ENCODE measurements at regions not wholly inside any gene's neighbourhood (a gene's known extent, or its start where the extent isn't known, plus 50 kb on each side); places are given as distances from the start of the nearest gene placed in this dataset.

DNA sequence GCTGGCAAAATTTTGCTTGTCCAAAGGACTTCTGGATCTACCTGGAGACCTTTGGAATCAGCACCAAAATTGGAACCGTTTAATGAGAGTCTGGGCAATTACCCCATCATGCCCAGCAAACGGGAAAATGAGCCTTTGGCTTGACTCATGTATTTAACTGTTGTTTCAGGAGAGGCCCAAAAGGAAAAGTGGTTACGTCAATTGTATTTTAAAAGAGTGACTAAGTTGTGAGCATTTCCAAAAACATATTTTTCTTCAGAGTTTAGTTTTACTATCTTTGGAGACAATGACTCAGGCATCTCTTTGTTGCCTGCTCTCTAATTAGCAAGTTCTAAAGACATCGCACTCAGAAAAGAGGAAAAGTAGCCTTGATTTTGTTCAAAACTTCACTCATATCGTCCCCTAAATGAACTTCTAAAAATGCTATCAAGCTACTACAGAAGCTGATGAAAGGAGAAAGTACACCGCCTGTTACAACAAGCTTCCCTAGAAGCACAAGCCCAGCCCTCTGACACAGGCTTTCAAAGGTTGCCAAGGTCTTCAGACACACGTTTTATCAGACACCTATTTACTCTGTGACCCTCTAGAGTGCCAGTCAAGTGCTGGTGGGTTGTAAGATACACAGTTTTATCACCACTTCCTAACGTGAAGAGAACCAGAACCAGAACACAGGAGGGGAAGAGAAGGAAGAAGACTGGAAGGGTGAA lies 146.2 kb downstream of the TBX18 start (continued):
- TF ChIP-seq ZNF266 (tag by site-specific recombination; IDR thresholded peaks at IDR 0.05; ENCODE audit: low read depth) (no peak), ZNF292 (tag by site-specific recombination; IDR thresholded peaks at IDR 0.05; ENCODE audit: borderline replicate concordance, low read depth) (no peak), KLF8 (tag by site-specific recombination; IDR thresholded peaks at IDR 0.05) (no peak), ZNF133 (tag by site-specific recombination; IDR thresholded peaks at IDR 0.05) (no peak), ZNF48 (tag by site-specific recombination; IDR thresholded peaks at IDR 0.05) (no peak), BCL11B (tag by site-specific recombination; IDR thresholded peaks at IDR 0.05; ENCODE audit: low read depth) (no peak), OVOL3 (tag by site-specific recombination; IDR thresholded peaks at IDR 0.05) (no peak), WT1 (tag by site-specific recombination; IDR thresholded peaks at IDR 0.05) (no peak), ZNF184 (tag by site-specific recombination; IDR thresholded peaks at IDR 0.05) (0 out of 2 replicates have a peak, but pooled peaks have one; percentile 68), TRIM28 (IDR thresholded peaks at IDR 0.05; ENCODE audit: borderline replicate concordance, low read length) (no peak; the same call in 1 of the 2 replicates), ZNF777 (tag by site-specific recombination; IDR thresholded peaks at IDR 0.05; ENCODE audit: borderline replicate concordance) (no peak), ZBTB48 (tag by site-specific recombination; IDR thresholded peaks at IDR 0.05) (no peak), GLIS2 (tag by site-specific recombination; IDR thresholded peaks at IDR 0.05) (no peak), ZNF530 (tag by site-specific recombination; IDR thresholded peaks at IDR 0.05; ENCODE audit: low read depth) (no peak), ZNF600 (tag by site-specific recombination; IDR thresholded peaks at IDR 0.05) (no peak), ZNF335 (tag by site-specific recombination; conservative IDR thresholded peaks at IDR 0.05) (peak; percentile 23)
- TF ChIP-seq, protein P1, sequence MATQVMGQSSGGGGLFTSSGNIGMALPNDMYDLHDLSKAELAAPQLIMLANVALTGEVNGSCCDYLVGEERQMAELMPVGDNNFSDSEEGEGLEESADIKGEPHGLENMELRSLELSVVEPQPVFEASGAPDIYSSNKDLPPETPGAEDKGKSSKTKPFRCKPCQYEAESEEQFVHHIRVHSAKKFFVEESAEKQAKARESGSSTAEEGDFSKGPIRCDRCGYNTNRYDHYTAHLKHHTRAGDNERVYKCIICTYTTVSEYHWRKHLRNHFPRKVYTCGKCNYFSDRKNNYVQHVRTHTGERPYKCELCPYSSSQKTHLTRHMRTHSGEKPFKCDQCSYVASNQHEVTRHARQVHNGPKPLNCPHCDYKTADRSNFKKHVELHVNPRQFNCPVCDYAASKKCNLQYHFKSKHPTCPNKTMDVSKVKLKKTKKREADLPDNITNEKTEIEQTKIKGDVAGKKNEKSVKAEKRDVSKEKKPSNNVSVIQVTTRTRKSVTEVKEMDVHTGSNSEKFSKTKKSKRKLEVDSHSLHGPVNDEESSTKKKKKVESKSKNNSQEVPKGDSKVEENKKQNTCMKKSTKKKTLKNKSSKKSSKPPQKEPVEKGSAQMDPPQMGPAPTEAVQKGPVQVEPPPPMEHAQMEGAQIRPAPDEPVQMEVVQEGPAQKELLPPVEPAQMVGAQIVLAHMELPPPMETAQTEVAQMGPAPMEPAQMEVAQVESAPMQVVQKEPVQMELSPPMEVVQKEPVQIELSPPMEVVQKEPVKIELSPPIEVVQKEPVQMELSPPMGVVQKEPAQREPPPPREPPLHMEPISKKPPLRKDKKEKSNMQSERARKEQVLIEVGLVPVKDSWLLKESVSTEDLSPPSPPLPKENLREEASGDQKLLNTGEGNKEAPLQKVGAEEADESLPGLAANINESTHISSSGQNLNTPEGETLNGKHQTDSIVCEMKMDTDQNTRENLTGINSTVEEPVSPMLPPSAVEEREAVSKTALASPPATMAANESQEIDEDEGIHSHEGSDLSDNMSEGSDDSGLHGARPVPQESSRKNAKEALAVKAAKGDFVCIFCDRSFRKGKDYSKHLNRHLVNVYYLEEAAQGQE (tag by site-specific recombination; IDR thresholded peaks at IDR 0.05) = no peak
- TF ChIP-seq, protein P2, sequence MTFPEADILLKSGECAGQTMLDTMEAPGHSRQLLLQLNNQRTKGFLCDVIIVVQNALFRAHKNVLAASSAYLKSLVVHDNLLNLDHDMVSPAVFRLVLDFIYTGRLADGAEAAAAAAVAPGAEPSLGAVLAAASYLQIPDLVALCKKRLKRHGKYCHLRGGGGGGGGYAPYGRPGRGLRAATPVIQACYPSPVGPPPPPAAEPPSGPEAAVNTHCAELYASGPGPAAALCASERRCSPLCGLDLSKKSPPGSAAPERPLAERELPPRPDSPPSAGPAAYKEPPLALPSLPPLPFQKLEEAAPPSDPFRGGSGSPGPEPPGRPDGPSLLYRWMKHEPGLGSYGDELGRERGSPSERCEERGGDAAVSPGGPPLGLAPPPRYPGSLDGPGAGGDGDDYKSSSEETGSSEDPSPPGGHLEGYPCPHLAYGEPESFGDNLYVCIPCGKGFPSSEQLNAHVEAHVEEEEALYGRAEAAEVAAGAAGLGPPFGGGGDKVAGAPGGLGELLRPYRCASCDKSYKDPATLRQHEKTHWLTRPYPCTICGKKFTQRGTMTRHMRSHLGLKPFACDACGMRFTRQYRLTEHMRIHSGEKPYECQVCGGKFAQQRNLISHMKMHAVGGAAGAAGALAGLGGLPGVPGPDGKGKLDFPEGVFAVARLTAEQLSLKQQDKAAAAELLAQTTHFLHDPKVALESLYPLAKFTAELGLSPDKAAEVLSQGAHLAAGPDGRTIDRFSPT (tag by site-specific recombination; IDR thresholded peaks at IDR 0.05) = peak; percentile 58; the same call in 1 of the 2 replicates
- TF ChIP-seq, protein P3, sequence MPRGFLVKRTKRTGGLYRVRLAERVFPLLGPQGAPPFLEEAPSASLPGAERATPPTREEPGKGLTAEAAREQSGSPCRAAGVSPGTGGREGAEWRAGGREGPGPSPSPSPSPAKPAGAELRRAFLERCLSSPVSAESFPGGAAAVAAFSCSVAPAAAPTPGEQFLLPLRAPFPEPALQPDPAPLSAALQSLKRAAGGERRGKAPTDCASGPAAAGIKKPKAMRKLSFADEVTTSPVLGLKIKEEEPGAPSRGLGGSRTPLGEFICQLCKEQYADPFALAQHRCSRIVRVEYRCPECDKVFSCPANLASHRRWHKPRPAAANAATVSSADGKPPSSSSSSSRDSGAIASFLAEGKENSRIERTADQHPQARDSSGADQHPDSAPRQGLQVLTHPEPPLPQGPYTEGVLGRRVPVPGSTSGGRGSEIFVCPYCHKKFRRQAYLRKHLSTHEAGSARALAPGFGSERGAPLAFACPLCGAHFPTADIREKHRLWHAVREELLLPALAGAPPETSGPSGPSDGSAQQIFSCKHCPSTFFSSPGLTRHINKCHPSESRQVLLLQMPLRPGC (tag by site-specific recombination; IDR thresholded peaks at IDR 0.05) = peak; percentile 42; the same call in 1 of the 2 replicates
- TF ChIP-seq, protein P4, sequence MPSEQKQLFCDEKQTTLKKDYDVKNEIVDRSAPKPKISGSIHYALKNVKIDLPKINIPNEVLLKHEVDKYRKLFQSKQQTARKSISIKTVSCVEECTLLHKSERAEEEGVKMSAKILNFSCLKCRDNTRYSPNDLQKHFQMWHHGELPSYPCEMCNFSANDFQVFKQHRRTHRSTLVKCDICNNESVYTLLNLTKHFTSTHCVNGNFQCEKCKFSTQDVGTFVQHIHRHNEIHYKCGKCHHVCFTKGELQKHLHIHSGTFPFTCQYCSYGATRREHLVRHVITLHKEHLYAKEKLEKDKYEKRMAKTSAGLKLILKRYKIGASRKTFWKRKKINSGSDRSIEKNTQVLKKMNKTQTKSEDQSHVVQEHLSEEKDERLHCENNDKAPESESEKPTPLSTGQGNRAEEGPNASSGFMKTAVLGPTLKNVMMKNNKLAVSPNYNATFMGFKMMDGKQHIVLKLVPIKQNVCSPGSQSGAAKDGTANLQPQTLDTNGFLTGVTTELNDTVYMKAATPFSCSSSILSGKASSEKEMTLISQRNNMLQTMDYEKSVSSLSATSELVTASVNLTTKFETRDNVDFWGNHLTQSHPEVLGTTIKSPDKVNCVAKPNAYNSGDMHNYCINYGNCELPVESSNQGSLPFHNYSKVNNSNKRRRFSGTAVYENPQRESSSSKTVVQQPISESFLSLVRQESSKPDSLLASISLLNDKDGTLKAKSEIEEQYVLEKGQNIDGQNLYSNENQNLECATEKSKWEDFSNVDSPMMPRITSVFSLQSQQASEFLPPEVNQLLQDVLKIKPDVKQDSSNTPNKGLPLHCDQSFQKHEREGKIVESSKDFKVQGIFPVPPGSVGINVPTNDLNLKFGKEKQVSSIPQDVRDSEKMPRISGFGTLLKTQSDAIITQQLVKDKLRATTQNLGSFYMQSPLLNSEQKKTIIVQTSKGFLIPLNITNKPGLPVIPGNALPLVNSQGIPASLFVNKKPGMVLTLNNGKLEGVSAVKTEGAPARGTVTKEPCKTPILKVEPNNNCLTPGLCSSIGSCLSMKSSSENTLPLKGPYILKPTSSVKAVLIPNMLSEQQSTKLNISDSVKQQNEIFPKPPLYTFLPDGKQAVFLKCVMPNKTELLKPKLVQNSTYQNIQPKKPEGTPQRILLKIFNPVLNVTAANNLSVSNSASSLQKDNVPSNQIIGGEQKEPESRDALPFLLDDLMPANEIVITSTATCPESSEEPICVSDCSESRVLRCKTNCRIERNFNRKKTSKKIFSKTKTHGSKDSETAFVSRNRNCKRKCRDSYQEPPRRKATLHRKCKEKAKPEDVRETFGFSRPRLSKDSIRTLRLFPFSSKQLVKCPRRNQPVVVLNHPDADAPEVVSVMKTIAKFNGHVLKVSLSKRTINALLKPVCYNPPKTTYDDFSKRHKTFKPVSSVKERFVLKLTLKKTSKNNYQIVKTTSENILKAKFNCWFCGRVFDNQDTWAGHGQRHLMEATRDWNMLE (tag by site-specific recombination; conservative IDR thresholded peaks at IDR 0.05; ENCODE audit: low read depth) = no peak
- TF ChIP-seq, protein P5, sequence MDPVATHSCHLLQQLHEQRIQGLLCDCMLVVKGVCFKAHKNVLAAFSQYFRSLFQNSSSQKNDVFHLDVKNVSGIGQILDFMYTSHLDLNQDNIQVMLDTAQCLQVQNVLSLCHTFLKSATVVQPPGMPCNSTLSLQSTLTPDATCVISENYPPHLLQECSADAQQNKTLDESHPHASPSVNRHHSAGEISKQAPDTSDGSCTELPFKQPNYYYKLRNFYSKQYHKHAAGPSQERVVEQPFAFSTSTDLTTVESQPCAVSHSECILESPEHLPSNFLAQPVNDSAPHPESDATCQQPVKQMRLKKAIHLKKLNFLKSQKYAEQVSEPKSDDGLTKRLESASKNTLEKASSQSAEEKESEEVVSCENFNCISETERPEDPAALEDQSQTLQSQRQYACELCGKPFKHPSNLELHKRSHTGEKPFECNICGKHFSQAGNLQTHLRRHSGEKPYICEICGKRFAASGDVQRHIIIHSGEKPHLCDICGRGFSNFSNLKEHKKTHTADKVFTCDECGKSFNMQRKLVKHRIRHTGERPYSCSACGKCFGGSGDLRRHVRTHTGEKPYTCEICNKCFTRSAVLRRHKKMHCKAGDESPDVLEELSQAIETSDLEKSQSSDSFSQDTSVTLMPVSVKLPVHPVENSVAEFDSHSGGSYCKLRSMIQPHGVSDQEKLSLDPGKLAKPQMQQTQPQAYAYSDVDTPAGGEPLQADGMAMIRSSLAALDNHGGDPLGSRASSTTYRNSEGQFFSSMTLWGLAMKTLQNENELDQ (tag by site-specific recombination; IDR thresholded peaks at IDR 0.05; ENCODE audit: low read depth) = no peak
- TF ChIP-seq, protein P6, sequence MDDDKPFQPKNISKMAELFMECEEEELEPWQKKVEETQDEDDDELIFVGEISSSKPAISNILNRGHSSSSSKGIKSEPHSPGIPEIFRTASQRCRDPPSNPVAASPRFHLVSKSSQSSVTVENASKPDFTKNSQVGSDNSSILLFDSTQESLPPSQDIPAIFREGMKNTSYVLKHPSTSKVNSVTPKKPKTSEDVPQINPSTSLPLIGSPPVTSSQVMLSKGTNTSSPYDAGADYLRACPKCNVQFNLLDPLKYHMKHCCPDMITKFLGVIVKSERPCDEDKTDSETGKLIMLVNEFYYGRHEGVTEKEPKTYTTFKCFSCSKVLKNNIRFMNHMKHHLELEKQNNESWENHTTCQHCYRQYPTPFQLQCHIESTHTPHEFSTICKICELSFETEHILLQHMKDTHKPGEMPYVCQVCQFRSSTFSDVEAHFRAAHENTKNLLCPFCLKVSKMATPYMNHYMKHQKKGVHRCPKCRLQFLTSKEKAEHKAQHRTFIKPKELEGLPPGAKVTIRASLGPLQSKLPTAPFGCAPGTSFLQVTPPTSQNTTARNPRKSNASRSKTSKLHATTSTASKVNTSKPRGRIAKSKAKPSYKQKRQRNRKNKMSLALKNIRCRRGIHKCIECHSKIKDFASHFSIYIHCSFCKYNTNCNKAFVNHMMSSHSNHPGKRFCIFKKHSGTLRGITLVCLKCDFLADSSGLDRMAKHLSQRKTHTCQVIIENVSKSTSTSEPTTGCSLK (tag by site-specific recombination; IDR thresholded peaks at IDR 0.05) = no peak

Measured in HEK293 (cell line).